WTC11 (cell line): ENCODE measurements at regions not wholly inside any gene's neighbourhood (a gene's known extent, or its start where the extent isn't known, plus 50 kb on each side); places are given as distances from the start of the nearest gene placed in this dataset.

Experiments used
- CBFB ChIP-seq: sonication (generic); formaldehyde crosslinking; IDR thresholded peaks from 2 replicates; pipeline ENCODE4 v1.8.1; 2022; ENCODE audit warnings: mild to moderate bottlenecking, low read depth, missing genetic modification reagents
- CTCF ChIP-seq: fragments of 200-600 bp; IDR thresholded peaks from 2 replicates; pipeline ENCODE4 v1.8.0; 2022; ENCODE audit warnings: antibody characterized with exemption
- NR3C1 ChIP-seq: sonication (generic); formaldehyde crosslinking; conservative IDR thresholded peaks from 2 replicates; pipeline ENCODE4 v1.8.1; 2023; ENCODE audit warnings: low read depth, mild to moderate bottlenecking, missing genetic modification reagents
- TEAD1 ChIP-seq: sonication (generic); formaldehyde crosslinking; IDR thresholded peaks from 2 replicates; pipeline ENCODE4 v1.8.0; 2022; ENCODE audit warnings: mild to moderate bottlenecking, missing genetic modification reagents
- TF ChIP-seq, protein P1 (sequence below): sonication (generic); formaldehyde crosslinking; IDR thresholded peaks from 2 replicates; pipeline ENCODE4 v1.8.1; 2023; ENCODE audit warnings: mild to moderate bottlenecking, missing genetic modification reagents, moderate library complexity
- TF ChIP-seq, protein P2 (sequence below): sonication (generic); formaldehyde crosslinking; IDR thresholded peaks from 2 replicates; pipeline ENCODE4 v1.8.1; 2022; ENCODE audit warnings: mild to moderate bottlenecking, missing genetic modification reagents, moderate library complexity, borderline replicate concordance

GRCh38 chr6:67916399-67916798, 718.7 kb upstream of the ADGRB3 start:
- TF ChIP-seq CBFB (CRISPR knock-in tag) (no peak), TEAD1 (CRISPR knock-in tag) (no peak), NR3C1 (no peak), CTCF (no peak)
- TF ChIP-seq, protein P1, sequence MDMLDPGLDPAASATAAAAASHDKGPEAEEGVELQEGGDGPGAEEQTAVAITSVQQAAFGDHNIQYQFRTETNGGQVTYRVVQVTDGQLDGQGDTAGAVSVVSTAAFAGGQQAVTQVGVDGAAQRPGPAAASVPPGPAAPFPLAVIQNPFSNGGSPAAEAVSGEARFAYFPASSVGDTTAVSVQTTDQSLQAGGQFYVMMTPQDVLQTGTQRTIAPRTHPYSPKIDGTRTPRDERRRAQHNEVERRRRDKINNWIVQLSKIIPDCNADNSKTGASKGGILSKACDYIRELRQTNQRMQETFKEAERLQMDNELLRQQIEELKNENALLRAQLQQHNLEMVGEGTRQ (CRISPR knock-in tag), result no peak
- TF ChIP-seq, protein P2, sequence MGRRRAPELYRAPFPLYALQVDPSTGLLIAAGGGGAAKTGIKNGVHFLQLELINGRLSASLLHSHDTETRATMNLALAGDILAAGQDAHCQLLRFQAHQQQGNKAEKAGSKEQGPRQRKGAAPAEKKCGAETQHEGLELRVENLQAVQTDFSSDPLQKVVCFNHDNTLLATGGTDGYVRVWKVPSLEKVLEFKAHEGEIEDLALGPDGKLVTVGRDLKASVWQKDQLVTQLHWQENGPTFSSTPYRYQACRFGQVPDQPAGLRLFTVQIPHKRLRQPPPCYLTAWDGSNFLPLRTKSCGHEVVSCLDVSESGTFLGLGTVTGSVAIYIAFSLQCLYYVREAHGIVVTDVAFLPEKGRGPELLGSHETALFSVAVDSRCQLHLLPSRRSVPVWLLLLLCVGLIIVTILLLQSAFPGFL (CRISPR knock-in tag), result no peak
